IPS-18c (cell line): ENCODE measurements at regions not wholly inside any gene's neighbourhood (a gene's known extent, or its start where the extent isn't known, plus 50 kb on each side); places are given as distances from the start of the nearest gene placed in this dataset.
"Not testable (repeated sequence)": the region's sequence is repeated elsewhere in the genome, so short reads cannot be mapped to it uniquely, and the experiment has no call there.

ENCODE experiments used
- H3K4me3 ChIP-seq: 2 replicates; pipeline ENCODE4 v1.7.0; 2013; ENCODE audit warnings: low read depth, mild to moderate bottlenecking, low read length, moderate library complexity; ENCODE audit not compliant: insufficient read depth
- H3K9me3 ChIP-seq: one replicate; pipeline ENCODE4 v1.6.1; 2013; ENCODE audit warnings: mild to moderate bottlenecking, low read length, moderate library complexity; ENCODE audit not compliant: control insufficient read depth, insufficient read depth

DNA sequence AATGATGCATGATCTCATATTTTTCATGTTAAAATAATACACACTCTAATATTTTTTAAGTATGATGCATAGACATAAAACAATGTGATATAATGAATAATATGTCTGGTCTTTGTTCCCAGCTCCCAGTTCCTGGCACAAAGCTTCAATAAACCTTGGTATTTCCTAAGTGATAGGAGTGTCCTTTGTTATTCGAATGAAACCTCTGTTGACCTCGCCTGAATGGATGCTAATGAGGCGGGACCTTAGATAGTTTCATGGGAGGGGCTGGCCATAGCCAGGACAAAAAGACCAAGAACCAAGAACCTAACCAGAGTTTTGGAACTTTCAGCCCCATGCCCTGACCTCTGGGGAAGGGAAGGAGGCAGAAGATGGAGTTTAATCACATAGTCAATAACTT is 257.7 kb upstream of the COPS8 start:
- Histone ChIP-seq H3K9me3 (no peaks in the 10 kb centered on the region), H3K4me3 (no peak overlapping the region)

DNA sequence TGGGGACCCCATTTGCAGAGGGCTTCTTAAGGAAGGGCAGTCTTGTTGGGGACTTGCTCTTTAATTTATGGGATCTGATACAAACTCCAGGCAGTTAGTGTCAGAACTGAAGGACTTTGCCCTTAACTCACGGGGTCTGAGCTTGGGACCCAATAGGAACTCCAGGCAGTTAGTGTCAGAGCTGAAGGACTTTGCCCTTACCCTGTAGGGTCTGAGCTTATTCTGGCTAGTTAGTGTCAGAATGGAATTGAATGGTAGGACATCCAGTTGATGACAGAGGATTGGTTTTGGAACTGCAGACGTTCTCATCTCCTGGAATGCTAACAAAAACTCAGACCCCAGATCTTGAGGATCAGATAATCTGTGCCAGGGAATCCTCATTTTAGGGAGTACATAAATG is 256.9 kb upstream of the COPS8 start:
- no peaks in the 10 kb centered on the region for H3K9me3 ChIP-seq
- H3K4me3 ChIP-seq, result no peak overlapping the region

DNA sequence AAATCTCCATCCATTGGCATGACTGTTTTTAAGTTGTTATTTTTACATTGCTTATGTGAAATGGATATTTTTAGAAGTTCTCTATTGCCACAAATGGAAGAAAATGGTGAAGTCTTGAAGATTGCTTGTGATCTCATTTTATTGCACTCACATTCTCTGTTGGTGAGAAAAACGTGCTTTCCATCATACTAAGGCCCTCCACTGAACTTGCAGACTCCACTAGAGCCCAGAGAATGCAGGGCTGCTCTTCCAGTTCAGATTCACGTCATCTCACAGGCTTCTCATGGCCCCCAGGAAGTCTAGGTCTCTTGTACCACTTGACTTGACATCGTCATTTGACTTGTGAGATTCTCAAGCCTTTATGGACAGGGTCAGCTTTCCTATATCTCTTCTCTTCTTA is 254.8 kb upstream of the COPS8 start:
- H3K9me3 ChIP-seq, result peaks cover 3% of the 10 kb centered on the region
- H3K4me3 ChIP-seq, result no peak overlapping the region

DNA sequence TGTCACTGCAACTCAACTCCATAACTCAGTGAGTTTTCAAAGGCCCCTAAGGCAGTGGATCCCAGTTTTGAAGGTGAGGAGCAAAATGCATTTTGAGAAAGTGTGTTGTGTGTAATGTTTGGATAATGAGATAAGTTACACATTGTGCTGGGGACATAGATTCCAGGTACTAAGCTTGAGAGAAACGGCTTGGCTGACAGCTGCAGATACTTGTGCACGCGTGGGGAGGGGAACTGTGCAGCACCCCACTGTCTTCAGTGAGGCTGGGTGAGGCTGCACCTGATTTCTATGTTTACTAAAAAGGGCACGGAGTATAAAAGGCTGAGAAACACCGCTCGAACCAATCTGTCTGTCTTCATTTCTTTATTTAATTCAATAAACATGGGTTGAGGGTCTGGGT is 254.0 kb upstream of the COPS8 start:
- peaks cover 3% of the 10 kb centered on the region for H3K9me3 ChIP-seq

DNA sequence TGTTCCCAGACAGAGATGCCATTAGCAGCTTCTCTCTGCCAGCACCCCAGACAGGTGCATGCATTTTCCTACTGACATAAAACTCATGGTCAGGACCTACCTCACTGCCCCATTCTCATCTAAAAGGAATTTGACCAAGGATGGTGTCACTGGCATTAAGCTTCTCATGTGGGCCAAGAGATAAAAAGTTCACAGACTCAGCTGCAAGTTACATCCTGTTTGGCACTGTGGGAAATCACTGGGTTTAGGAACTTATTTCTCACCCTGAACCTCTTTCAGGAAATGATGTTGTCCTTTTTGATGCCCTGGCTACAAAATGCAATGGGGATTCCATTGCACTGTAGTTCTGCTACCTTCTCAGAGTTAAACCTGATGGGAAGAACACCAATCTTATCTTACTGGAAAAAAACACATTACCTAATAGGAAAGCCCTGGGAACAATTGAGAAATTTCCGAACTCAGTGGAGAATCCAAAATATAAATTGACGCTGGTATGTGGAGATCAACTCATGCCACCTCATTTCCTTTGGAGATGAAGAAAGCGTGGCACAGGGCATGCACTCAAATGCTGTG is 252.1 kb upstream of the COPS8 start:
- H3K9me3 ChIP-seq, result peaks cover 3% of the 10 kb centered on the region
- no peak overlapping the region for H3K4me3 ChIP-seq

More for the DNA sequence above, 254.0 kb upstream of the COPS8 start:
- H3K4me3 ChIP-seq, result no peak overlapping the region

DNA sequence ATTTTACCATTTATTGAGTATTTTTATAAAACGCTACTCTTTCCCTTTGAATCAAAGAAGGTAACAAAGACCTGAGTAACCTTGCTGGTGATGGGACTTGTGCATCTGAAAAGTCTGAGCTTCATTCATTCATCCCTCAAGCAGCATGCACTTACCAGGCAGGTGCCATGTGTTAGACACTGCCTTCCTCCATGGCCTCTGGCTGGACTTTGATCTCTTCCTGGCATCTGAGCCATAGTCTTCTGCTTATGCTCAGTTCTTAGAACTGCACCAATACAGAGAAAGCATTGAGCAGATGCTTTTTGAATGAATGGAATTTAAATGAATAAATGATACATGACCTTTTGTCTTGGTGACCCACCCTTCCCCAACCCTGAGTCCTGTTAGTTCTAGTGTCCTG is 251.4 kb upstream of the COPS8 start:
- Histone ChIP-seq H3K4me3 (no peak overlapping the region), H3K9me3 (peaks cover 3% of the 10 kb centered on the region)

DNA sequence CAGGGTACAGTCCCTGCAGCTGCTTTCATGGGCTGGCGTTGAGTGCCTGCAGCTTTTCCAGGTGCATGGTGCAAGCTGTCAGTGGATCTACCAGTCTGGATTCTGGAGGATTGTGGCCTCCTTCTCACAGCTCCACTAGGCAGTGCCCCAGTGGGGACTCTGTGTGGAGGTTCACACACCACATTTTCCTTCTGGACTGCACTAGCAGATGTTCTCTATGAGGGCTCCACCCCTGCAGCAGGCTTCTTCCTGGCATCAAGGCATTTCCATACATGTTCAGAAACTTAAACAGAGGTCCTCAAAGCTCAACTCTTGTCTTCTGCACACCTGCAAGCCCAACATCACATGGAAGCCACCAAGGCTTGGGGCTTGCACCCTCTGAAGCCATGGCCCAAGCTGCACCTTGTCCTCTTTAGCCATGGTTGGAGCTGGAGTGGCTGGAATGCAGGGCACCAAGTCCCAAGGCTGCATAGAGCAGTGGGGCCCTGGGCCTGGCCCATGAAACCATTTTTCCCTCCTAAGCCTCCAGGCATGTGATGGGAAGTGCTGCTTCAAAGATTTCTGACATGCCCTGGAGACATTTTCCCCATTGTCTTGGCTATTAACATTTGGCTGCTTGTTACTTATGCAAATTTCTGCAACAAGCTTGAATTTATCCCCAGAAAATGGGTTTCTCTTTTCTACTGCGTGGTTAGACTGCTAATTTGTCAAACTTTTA is 250.2 kb upstream of the COPS8 start:
- peaks cover 3% of the 10 kb centered on the region for H3K9me3 ChIP-seq
- no peak overlapping the region for H3K4me3 ChIP-seq

DNA sequence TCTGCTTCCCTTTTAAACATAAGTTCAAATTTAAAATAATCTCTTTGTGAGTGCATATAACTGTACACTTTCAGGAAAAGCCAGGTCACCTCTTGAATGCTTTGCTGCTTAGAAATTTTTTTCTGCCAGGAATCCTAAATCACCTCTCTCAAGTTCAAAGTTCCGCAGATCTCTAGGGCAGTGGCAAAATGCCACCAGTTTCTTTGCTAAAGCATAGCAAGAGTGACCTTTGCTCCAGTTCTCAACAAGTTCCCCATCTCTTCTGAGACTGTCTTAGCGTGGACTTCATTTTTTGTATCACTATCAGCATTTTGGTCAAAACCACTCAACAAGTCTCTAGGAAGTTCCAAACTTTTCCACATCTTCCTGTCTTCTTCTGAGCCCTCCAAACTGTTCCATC is 249.7 kb upstream of the COPS8 start:
- not testable (repeated sequence) for H3K9me3 ChIP-seq

DNA sequence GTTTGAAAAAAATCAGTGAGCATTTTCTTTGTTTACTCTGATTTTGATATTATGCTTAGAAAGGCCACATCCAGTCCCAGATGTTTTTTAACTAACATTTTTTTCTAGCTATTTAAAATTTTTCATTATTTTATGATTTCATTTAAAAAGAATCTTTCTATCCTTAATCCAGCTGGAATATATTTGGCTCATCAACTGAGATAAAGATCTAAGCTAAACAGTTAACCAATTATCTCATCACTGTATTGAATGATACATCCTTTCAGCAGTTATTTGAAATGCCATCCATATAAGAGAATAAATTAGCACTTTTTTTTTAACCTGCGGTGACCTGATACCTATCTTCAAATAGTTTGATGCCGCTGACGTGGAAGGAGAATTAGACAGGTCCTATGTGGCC is 245.5 kb upstream of the COPS8 start:
- H3K4me3 ChIP-seq, result no peak overlapping the region
- H3K9me3 ChIP-seq, result peaks cover 1% of the 10 kb centered on the region

More for the DNA sequence above, 249.7 kb upstream of the COPS8 start:
- H3K4me3 ChIP-seq, result not testable (repeated sequence)

DNA sequence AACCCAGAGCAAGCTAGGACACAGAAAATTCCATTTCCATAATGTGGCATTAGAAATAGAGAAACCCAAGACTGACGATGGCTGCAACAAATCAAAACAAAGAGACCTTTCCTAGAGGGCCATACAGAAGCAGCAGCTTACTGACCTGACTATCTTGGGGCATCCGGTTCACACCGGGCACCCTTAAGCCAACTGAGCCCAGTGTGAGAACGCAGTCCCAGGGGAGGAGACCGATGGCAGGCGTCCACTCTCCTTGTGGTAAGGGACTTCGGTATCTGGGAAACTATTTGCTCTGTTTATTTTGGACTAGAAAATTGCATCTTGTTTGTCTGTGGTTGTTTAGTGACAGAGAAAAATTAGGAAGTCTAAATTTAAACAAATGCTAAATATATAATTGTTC is 244.8 kb upstream of the COPS8 start:
- H3K9me3 ChIP-seq, result peaks cover 3% of the 10 kb centered on the region
- no peak overlapping the region for H3K4me3 ChIP-seq

DNA sequence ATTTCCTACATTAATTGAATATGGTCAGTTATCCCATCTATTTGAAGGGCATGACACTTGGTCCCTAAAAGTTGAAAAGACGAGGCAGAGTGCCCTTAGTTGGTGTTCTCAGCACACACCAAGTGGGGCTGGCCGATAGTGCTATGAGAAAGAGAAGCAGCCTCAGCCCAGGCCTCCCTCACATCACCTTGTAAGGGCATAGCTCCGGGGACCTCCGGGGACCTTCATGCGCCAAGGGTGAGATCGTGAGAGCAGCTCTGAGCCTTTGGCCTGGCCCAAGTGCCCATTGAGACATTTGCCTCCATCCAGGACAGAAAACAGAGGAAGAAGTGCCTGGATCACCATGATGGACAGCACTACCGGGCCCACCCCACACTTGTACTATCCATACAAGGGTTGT is 244.3 kb upstream of the COPS8 start:
- H3K9me3 ChIP-seq, result peaks cover 3% of the 10 kb centered on the region
- H3K4me3 ChIP-seq, result no peak overlapping the region

DNA sequence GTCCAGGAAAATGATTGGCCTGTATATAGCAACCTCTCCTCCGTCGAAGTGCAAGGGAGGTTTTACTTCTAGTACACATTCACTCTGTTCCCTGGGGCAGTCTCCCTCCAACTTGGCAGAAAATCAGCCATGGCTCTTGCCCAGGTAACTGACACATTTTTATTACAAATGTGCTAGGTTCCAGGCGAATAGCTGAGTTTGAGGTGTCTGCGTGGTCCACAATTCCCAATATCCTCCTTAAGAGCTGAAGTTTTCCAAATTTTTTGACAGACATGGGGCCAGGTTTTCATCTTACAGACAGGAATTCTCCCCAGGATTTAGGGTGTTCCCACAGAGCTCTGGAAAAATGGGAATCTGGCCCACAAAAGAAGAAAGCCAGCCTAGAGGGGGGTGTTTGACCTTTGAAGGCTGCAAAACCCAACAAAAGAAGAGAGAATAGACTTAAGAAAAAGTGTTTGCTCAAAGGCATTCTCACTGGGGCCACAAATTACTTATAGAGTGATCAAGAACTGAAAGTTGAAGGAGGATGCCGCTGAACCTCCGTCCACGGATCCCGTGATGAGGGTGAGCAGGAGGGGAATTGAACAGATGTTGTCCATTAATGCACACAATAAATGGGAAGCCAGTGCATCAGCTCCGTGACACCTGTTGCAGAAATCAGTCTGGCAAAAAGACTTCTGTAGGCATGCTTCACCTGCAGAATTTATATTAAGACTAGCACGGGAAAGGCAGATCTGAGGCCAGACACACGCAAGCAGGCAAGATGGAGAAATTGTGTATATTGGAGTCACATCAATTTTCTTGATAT is 242.3 kb upstream of the COPS8 start:
- H3K9me3 ChIP-seq, result peaks cover 3% of the 10 kb centered on the region
- H3K4me3 ChIP-seq, result no peak overlapping the region

DNA sequence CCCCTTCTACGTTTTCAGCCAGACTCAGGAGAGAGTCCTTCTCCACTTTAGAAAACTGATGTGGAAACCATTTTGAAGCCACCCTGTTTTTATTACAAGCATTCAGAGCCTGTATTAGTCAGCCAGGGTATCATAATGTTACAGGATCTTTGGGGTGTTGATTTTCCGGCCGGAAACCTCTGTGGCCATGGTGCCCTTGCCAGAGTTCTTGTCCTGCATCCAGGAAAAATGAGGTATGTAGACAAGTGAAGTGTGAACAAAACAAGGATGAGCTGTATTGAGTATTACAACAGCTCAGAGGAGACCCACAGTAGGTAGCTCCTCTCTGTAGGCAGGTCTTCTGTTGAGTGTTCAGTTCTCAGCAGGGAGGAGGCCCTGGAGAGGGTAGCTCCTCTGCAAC is 241.0 kb upstream of the COPS8 start:
- peaks cover 3% of the 10 kb centered on the region for H3K9me3 ChIP-seq
- H3K4me3 ChIP-seq, result no peak overlapping the region; the same call in 1 of the 2 replicates

DNA sequence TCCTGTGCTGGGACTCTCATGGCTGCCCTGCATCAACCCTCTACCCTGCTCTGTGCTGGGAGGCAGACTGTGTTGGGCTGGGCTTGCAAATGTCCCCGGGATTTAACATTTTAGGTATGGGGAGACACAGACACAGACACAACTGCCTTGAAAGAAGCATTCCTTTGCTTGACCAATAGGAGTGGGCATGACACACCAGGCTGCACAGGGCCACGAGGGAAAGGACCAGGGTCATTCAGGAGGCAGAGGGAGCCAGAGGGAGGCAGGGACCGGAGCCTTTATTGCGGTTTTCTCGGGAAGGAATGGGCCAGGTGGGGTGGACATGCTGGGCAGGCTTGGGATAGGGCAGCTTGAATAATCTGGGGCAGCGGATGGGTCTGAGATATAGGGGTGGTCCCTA is 238.7 kb upstream of the COPS8 start:
- Histone ChIP-seq H3K9me3 (peaks cover 3% of the 10 kb centered on the region), H3K4me3 (0 out of 2 replicates have a peak overlapping the region, but pooled peaks have one; percentile 11)

DNA sequence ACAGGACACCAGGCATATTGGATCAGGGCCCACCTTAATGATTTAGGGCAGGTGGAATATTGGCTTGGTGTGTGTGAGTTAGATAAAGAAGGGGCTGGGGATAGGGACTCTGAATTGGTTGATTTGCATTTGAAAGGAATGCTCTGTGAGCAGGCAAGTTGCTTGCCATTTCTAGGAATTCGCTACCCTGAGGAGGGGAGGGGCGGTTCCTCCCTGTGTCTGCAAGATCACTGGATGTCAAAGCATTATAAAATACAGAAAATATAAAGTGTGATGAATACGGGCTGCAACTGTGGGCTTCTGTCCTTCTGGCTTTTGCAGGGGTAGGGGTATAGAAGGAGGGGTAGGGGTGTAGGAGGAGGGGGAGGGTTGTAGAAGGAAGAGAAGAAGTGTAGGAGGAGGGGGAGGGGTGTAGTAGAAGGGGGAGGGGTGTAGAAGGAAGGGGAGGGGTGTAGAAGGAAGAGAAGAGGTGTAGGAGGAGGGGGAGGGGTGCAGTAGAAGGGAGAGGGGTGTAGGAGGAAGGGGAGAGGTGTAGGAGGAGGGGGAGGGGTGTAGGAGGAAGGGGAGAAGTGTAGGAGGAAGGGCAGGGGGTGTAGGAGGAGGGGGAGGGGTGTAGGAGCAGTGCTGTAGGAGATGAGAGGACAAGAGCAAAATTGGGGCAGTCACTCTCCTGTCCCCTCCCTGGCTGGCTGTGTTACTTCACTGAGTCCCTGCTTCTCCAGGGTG is 238.0 kb upstream of the COPS8 start:
- Histone ChIP-seq H3K4me3 (0 out of 2 replicates have a peak overlapping the region, but pooled peaks have one; percentile 11), H3K9me3 (peaks cover 3% of the 10 kb centered on the region)

DNA sequence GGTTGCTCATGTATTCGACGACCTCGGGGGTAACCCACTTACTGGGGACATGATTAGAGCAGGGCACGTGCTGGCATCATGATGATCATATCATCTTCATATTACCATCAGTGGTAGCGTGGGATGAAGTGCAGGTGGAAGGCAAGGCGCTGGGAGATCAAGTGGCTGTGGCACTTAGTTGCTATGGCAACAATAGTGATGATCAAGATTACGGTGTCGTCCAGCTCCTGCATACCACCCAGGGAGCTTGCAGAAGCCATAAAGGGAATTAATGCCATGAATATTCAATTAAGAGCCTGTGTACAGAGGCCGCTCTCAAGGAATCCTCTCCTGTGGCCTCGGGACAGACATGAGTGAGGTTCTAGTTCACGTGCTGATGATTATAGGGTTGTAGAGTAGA is 237.2 kb upstream of the COPS8 start:
- Histone ChIP-seq H3K4me3 (no peak overlapping the region), H3K9me3 (peaks cover 3% of the 10 kb centered on the region)

DNA sequence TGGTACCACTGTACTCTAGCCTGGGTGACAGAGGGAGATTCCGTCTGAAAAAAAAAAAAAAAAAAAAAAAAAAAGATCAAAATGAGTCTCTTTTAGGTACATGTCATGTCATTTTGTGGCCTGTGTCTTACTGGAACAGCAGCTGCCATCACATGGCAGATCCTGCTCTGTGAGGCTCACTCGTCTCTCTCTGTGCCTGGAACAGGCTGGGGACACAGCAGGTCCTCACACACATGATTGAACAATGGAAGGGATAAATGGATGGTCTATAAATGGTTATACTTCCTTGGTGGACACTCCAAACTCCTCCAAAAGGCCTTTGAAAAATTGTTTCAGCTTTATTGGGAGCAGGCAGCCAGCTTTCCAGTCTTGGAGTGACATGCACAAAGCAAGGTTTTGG is 236.2 kb upstream of the COPS8 start:
- Histone ChIP-seq H3K4me3 (no peak overlapping the region), H3K9me3 (peaks cover 3% of the 10 kb centered on the region)
